ENCODE measurements at regions not wholly inside any gene's neighbourhood (a gene's known extent, or its start where the extent isn't known, plus 50 kb on each side); places are given as distances from the start of the nearest gene placed in this dataset.

- TF ChIP-seq, protein P1, sequence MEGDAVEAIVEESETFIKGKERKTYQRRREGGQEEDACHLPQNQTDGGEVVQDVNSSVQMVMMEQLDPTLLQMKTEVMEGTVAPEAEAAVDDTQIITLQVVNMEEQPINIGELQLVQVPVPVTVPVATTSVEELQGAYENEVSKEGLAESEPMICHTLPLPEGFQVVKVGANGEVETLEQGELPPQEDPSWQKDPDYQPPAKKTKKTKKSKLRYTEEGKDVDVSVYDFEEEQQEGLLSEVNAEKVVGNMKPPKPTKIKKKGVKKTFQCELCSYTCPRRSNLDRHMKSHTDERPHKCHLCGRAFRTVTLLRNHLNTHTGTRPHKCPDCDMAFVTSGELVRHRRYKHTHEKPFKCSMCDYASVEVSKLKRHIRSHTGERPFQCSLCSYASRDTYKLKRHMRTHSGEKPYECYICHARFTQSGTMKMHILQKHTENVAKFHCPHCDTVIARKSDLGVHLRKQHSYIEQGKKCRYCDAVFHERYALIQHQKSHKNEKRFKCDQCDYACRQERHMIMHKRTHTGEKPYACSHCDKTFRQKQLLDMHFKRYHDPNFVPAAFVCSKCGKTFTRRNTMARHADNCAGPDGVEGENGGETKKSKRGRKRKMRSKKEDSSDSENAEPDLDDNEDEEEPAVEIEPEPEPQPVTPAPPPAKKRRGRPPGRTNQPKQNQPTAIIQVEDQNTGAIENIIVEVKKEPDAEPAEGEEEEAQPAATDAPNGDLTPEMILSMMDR (IDR thresholded peaks at IDR 0.05; ENCODE audit: borderline replicate concordance, extremely low read depth, low read length, poor library complexity, severe bottlenecking): no peak
- no peak for TF ChIP-seq EZH2 (IDR thresholded peaks at IDR 0.05; ENCODE audit: borderline replicate concordance, low read depth, low read length, severe bottlenecking)
These were observed 328.7 kb downstream of the CTTN start for GRCh38 chr11:70727021-70727420.
